ENCODE measurements at regions not wholly inside any gene's neighbourhood (a gene's known extent, or its start where the extent isn't known, plus 50 kb on each side); places are given as distances from the start of the nearest gene placed in this dataset.
"Not testable (repeated sequence)": the region's sequence is repeated elsewhere in the genome, so short reads cannot be mapped to it uniquely, and the experiment has no call there.

GRCh38 chr15:99863550-99864198 lies 130.4 kb upstream of the LYSMD4 start:
- no peak for ATAC-seq
- no peaks in the 10 kb centered on the region for H3K4me1 Mint-ChIP-seq

GRCh38 chr15:99857836-99858235 lies 124.6 kb upstream of the LYSMD4 start:
- no peak for ATAC-seq
- H3K4me3 Mint-ChIP-seq = no peak overlapping the region
- H3K9me3 Mint-ChIP-seq = no peaks in the 10 kb centered on the region
- H3K36me3 Mint-ChIP-seq = peaks cover 7% of the 10 kb centered on the region
- H3K27ac Mint-ChIP-seq = no peak overlapping the region
- H3K4me1 Mint-ChIP-seq = no peaks in the 10 kb centered on the region
- H3K27me3 Mint-ChIP-seq = peaks cover 8% of the 10 kb centered on the region

More at GRCh38 chr15:99863550-99864198, 130.4 kb upstream of the LYSMD4 start:
- H3K9me3 Mint-ChIP-seq = no peaks in the 10 kb centered on the region
- no peaks in the 10 kb centered on the region for H3K27me3 Mint-ChIP-seq
- no peak overlapping the region for H3K4me3 Mint-ChIP-seq
- no peaks in the 10 kb centered on the region for H3K36me3 Mint-ChIP-seq
- no peak overlapping the region for H3K27ac Mint-ChIP-seq

GRCh38 chr15:99850517-99850916 lies 117.3 kb upstream of the LYSMD4 start:
- ATAC-seq = no peak
- H3K27ac Mint-ChIP-seq = no peak overlapping the region
- no peak overlapping the region for H3K4me3 Mint-ChIP-seq
- no peaks in the 10 kb centered on the region for H3K9me3 Mint-ChIP-seq
- no peaks in the 10 kb centered on the region for H3K4me1 Mint-ChIP-seq
- peaks cover 8% of the 10 kb centered on the region for H3K27me3 Mint-ChIP-seq
- peaks cover 7% of the 10 kb centered on the region for H3K36me3 Mint-ChIP-seq

GRCh38 chr15:99845009-99845408 lies 111.8 kb upstream of the LYSMD4 start:
- H3K4me3 Mint-ChIP-seq = no peak overlapping the region
- H3K4me1 Mint-ChIP-seq = no peaks in the 10 kb centered on the region
- H3K36me3 Mint-ChIP-seq = peaks cover 2% of the 10 kb centered on the region
- no peaks in the 10 kb centered on the region for H3K27me3 Mint-ChIP-seq
- no peak overlapping the region for H3K27ac Mint-ChIP-seq
- peak; percentile 75 for ATAC-seq
- no peaks in the 10 kb centered on the region for H3K9me3 Mint-ChIP-seq

GRCh38 chr15:99844150-99844549 lies 110.9 kb upstream of the LYSMD4 start:
- H3K27ac Mint-ChIP-seq = no peak overlapping the region
- H3K27me3 Mint-ChIP-seq = no peaks in the 10 kb centered on the region
- no peaks in the 10 kb centered on the region for H3K4me1 Mint-ChIP-seq
- H3K4me3 Mint-ChIP-seq = no peak overlapping the region
- H3K36me3 Mint-ChIP-seq = peaks cover 10% of the 10 kb centered on the region
- H3K9me3 Mint-ChIP-seq = no peaks in the 10 kb centered on the region
- ATAC-seq = no peak

- H3K36me3 Mint-ChIP-seq = peaks cover 20% of the 10 kb centered on the region
- H3K27me3 Mint-ChIP-seq = no peaks in the 10 kb centered on the region
- H3K4me3 Mint-ChIP-seq = no peak overlapping the region
- no peak for ATAC-seq
- H3K9me3 Mint-ChIP-seq = no peaks in the 10 kb centered on the region
- H3K27ac Mint-ChIP-seq = no peak overlapping the region
- no peaks in the 10 kb centered on the region for H3K4me1 Mint-ChIP-seq
These were observed 108.8 kb upstream of the LYSMD4 start for GRCh38 chr15:99842071-99842470.

- Mint-ChIP-seq H3K9me3 (peaks cover 12% of the 10 kb centered on the region), H3K36me3 (peaks cover 53% of the 10 kb centered on the region), H3K27ac (no peak overlapping the region), H3K4me3 (no peak overlapping the region), H3K4me1 (peaks cover 5% of the 10 kb centered on the region), H3K27me3 (no peaks in the 10 kb centered on the region)
- no peak for ATAC-seq
These were observed 93.0 kb upstream of the LYSMD4 start for GRCh38 chr15:99826157-99826780.

GRCh38 chr15:99823346-99823745 lies 90.1 kb upstream of the LYSMD4 start:
- H3K9me3 Mint-ChIP-seq = peaks cover 10% of the 10 kb centered on the region
- no peaks in the 10 kb centered on the region for H3K4me1 Mint-ChIP-seq
- no peaks in the 10 kb centered on the region for H3K27me3 Mint-ChIP-seq
- H3K27ac Mint-ChIP-seq = no peak overlapping the region
- H3K36me3 Mint-ChIP-seq = peaks cover 42% of the 10 kb centered on the region
- no peak overlapping the region for H3K4me3 Mint-ChIP-seq
- ATAC-seq = no peak

GRCh38 chr15:99819981-99820718 lies 86.9 kb upstream of the LYSMD4 start:
- Mint-ChIP-seq H3K27me3 (no peaks in the 10 kb centered on the region), H3K9me3 (peaks cover 4% of the 10 kb centered on the region), H3K4me3 (no peak overlapping the region), H3K4me1 (no peaks in the 10 kb centered on the region), H3K27ac (no peak overlapping the region), H3K36me3 (peaks cover 51% of the 10 kb centered on the region)
- no peak for ATAC-seq

GRCh38 chr15:99818872-99819271 lies 85.6 kb upstream of the LYSMD4 start:
- Mint-ChIP-seq H3K27me3 (no peaks in the 10 kb centered on the region), H3K4me1 (no peaks in the 10 kb centered on the region), H3K27ac (no peak overlapping the region), H3K9me3 (peaks cover under 1% of the 10 kb centered on the region), H3K4me3 (no peak overlapping the region), H3K36me3 (peaks cover 39% of the 10 kb centered on the region)
- ATAC-seq = no peak

- H3K4me3 Mint-ChIP-seq, H3K4me1 Mint-ChIP-seq, H3K27me3 Mint-ChIP-seq, ATAC-seq, H3K9me3 Mint-ChIP-seq, H3K27ac Mint-ChIP-seq: not testable (repeated sequence)
- peaks cover 50% of the 10 kb centered on the region for H3K36me3 Mint-ChIP-seq
These were observed 83.6 kb upstream of the LYSMD4 start for GRCh38 chr15:99816862-99817261.

- ATAC-seq, H3K9me3 Mint-ChIP-seq, H3K27me3 Mint-ChIP-seq, H3K4me3 Mint-ChIP-seq, H3K27ac Mint-ChIP-seq: not testable (repeated sequence)
- Mint-ChIP-seq H3K36me3 (peaks cover 19% of the 10 kb centered on the region), H3K4me1 (peaks cover 23% of the 10 kb centered on the region)
These were observed 77.4 kb upstream of the LYSMD4 start for GRCh38 chr15:99810663-99811062.

GRCh38 chr15:99799854-99800250 lies 66.6 kb upstream of the LYSMD4 start:
- not testable (repeated sequence) for H3K27ac Mint-ChIP-seq, ATAC-seq, H3K4me3 Mint-ChIP-seq, H3K36me3 Mint-ChIP-seq, H3K4me1 Mint-ChIP-seq, H3K9me3 Mint-ChIP-seq
- peaks cover 26% of the 10 kb centered on the region for H3K27me3 Mint-ChIP-seq

GRCh38 chr15:99799182-99799853 lies 66.1 kb upstream of the LYSMD4 start:
- H3K36me3 Mint-ChIP-seq, ATAC-seq, H3K4me1 Mint-ChIP-seq, H3K27ac Mint-ChIP-seq, H3K9me3 Mint-ChIP-seq, H3K4me3 Mint-ChIP-seq: not testable (repeated sequence)
- H3K27me3 Mint-ChIP-seq = peaks cover 26% of the 10 kb centered on the region

All from stimulated activated memory B cell treated with anti-CD40 and anti-IgM and Interleukin-4, amounts not matched to agents 10 μg/mL and 1 μg/mL and 100 μg/mL, for 72 hours (primary cell).